ENCODE measurements at regions not wholly inside any gene's neighbourhood (a gene's known extent, or its start where the extent isn't known, plus 50 kb on each side); places are given as distances from the start of the nearest gene placed in this dataset.
"Not testable (repeated sequence)": the region's sequence is repeated elsewhere in the genome, so short reads cannot be mapped to it uniquely, and the experiment has no call there.

DNA sequence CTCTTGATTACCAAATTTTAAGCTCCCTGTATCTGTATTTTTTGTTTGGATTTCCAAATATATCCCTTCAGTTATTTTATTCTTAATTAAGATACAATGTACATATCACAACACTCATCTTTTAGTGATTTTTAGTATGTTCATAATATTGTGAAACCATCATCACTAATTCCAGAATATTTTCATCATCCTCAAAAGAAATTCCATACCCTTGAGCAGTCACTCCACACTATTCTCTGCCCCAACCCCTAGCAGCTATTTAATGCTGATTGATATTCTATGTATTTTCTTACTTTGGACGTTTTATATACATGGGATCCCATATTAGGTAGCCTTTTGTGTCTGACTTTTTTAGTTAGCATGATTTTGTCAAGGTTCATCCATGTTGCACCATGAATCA, 127.4 kb upstream of the SLC8A1 start:
- DNase-seq = peak; percentile 67

DNA sequence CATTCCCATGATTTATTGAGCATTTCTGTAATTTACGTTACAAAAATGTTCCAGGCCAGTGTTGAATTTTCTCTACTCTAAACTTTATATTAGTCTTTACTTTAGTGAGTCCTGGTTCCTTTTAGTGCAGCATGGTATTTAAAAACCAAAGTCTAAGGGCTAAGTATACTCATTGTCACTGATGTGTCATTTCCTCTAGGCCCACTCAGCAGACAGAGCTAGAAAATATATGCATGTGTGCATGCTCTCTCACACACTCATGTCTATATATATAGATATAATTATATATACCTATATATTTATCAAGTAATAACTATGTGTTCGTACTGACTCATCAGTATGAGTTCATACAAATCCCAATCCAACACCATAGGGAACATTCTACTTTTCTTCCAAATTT, 132.5 kb upstream of the SLC8A1 start:
- DNase-seq = peak; percentile 61

- no peak for DNase-seq
These were observed 139.9 kb upstream of the SLC8A1 start for GRCh38 chr2:40591774-40592173.

GRCh38 chr2:40592218-40592617, 140.3 kb upstream of the SLC8A1 start:
- no peak for DNase-seq

DNA sequence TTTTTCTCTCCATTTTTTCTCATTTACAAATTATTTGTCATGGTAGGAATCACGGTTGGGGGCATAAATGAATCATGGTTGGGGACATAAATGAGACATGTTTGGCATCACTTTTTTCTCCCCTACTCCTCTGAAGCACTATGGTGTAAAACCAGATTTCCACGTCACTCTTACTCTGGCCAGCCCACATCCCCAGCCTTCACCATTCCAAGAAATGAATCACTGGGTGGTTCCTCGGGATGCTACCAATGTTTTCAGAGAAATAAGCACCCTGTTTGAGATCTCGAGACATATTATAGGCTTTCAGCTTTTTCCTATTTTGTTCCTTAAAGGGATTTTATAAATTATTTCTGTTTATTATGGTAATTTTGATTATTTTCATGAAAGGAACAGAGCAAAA, 155.0 kb upstream of the SLC8A1 start:
- no peak for DNase-seq

DNA sequence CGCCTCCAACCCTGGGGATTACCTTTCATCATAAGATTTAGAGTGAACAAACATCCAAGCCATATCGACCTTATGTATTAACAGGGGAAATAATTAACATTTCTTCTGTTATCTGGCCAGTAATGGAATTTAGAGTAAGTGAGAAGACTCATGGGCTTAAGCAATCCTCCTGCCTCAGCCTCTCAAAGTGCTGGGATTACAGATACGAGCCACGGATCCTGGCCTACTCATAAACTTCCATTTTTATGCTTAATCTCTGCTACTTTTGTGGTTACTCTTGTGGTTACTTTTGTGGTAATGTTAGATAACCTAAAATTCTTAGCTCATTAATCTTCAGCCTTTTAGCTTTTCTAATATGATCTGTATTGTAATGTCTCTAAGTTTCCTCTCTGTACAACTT, 159.3 kb upstream of the SLC8A1 start:
- DNase-seq = no peak

DNA sequence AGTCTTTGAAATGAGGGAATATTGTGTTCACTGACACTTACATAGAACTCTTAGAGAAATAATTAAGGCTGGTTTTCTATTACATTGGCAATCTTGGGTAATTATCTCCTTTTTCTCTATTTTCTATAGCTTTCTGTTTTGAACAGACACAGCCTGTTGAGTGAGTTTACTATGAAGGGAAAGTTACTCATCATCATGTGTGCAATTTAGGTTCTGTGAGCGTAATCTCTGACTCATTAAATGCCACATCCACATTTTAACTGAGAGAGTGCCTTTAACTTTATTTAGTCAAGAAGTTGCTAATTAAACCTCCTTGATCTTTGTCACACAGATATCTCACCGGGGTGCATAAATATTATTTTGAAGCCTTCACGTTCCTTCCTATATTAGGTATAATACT, 174.0 kb upstream of the SLC8A1 start:
- DNase-seq = peak; percentile 91

DNA sequence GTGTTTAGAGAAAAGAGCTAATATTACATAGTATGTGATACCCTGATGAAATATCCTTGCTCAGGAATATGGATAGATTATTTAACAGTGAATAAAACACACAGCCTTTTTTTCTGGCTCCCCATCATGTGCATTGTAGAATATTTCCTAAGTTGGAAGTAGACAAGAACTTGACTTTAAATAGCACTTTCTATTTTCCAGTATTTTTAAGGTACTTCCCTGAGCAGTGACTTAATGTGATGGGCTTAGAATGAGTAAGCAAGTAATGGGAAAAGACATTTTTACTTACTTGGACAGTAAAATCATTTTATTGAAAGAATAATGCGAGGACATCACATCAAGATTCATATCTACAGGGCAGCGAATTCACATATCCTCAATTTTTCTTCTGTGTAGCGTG, 176.7 kb upstream of the SLC8A1 start:
- no peak for DNase-seq

- DNase-seq = no peak
These were observed 178.0 kb upstream of the SLC8A1 start for GRCh38 chr2:40629768-40630434.

GRCh38 chr2:40639320-40639719, 187.4 kb upstream of the SLC8A1 start:
- DNase-seq = no peak

- no peak for DNase-seq
These were observed 190.3 kb upstream of the SLC8A1 start for GRCh38 chr2:40642237-40642636.

DNA sequence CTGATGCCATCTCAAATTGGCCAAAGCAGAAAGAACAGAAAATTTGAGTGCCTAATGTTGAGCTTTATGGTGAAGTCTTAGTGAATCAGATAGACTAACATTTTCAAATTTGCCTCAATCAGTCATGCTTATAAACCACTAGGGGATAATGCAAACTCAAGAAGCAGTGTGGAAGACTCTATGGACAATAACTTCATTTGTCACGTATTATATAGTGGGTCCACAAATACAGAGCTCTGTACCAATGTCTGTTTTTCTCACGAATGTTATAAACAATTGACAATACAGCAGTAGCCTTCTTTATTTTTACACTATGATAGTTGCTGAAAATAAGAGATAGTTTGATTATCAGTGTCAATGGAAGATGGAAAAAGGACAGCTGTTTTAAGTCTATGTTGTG, 190.8 kb upstream of the SLC8A1 start:
- DNase-seq = no peak

- no peak for DNase-seq
These were observed 194.8 kb upstream of the SLC8A1 start for GRCh38 chr2:40646642-40647041.

GRCh38 chr2:40652155-40652554, 200.3 kb upstream of the SLC8A1 start:
- no peak for DNase-seq

DNA sequence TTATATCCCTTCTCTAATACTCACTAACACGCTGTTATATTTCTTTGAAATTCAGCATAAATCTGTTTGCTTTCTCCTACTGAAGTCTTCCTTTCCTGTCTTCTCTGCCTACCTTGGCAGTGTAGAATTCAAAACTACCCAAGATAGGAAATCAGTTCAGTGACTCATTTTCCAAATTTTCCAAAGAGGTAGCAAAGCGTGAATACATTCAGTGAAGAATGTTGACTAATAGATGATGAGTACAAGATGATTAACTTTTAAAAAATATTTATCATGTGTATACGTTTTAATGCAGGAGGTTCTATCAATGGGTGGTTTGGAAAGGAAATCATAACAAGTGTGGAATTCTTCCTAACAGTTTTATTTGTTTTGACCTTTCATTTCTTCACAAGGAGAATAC, 201.9 kb upstream of the SLC8A1 start:
- DNase-seq = peak; percentile 84

GRCh38 chr2:40654346-40654745, 202.5 kb upstream of the SLC8A1 start:
- peak; percentile 4 for DNase-seq

DNA sequence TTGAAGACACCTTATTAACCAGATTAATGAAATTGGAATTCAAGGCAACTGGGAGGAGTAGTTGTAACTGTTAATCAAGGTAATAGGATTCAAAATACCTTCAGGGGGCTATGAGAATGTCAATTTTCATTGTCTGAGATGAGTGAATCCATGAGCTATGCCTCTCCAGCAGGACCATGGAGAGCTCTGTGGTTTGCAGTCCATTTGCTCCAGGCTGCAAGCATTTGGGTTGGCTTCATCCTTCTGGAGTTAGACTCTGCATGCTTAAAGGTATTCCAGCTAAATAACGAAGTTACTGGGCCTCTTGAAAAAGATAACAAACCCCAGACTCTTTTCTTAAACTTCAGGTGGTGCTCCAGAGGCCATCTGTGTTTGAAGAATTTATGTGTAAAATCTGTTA, 207.1 kb upstream of the SLC8A1 start:
- no peak for DNase-seq

- DNase-seq = no peak
These were observed 213.8 kb upstream of the SLC8A1 start for GRCh38 chr2:40665493-40666232.

DNA sequence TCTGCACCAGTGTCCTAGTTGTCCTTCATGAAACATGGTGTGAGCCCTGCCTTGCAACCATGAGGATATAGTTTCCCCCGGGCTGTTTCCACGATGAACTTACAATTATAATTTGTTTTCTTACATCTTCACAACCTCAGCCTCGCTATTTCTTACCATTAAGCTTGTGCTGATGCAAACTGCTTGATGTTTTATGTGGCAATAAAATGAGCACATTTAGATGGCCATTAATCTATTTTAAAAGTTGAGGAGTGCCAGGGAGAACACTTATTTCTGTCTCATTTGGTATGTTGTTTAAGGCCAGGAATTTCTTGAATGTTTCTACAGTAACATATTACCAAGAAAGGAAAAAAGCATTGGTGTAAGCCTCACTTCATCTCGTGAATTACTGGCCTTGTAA, 214.5 kb upstream of the SLC8A1 start:
- DNase-seq = no peak

DNA sequence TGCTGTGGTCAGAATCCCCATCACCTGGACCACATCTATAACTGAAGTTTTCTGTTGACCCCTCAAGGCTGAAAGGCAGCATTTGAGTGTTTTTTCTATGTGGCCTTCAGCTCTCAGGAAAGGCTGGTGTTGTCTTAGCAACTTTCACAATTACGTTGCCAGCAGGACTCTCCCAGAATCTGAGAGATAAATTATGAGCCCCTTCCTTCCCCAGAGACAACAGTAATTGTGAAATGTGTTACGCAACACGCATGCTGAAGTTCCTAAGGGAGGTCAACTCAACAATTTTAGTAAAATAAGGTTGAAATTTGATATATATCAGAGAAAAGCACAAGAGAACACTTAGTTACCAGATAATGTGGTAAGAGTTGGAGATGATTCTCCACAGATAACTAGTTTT, 216.5 kb upstream of the SLC8A1 start:
- DNase-seq = peak; percentile 41

GRCh38 chr2:40676134-40676790, 224.4 kb upstream of the SLC8A1 start:
- DNase-seq = not testable (repeated sequence)

DNA sequence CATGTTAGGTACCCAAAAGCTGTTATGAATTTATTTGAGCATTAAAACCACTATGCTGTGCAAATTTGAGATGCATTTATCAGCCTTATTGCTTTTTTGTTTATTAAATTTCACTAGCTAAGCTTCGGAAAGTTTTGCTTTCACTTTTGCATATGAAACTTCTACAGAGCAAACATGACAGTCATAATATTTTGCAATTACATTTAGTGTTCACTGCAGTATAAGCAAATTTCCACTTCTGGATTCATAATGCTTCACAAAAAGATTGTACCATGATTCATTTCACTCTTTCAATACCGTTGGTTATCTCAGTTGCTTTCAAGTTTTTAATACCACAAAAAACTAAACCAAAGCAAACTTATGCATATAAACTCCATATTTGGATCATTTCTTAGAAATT, 228.7 kb upstream of the SLC8A1 start:
- DNase-seq = peak; percentile 34

DNA sequence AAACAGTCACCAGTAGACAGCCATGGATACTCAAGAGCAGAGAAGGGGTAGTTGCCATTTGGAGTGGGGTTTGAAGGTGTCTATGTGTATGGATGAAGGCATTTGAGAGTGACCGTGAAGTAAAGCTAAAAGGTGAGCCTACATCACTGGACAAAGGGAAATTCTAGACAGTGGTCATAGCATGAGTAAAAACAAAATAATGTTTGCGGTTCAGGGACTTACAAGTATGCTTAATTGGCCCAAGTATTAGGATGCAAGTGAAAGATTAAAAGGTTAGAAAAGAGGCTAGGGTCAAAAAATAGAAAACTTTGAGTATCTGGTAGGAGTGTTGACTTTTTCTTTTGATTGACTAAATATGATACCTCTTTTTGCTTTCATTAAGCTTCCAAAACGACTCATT, 238.1 kb upstream of the SLC8A1 start:
- no peak for DNase-seq

- no peak for DNase-seq
These were observed 238.6 kb upstream of the SLC8A1 start for GRCh38 chr2:40690525-40690924.

All from HCEC 1CT (cell line).